COLO668 (cell line): ENCODE measurements at regions not wholly inside any gene's neighbourhood (a gene's known extent, or its start where the extent isn't known, plus 50 kb on each side); places are given as distances from the start of the nearest gene placed in this dataset.

Source experiments
- DNase-seq: peaks from one replicate; lab custom pipeline; 2025; ENCODE audit not compliant: unreplicated experiment; lab: John Stamatoyannopoulos, UW

DNA sequence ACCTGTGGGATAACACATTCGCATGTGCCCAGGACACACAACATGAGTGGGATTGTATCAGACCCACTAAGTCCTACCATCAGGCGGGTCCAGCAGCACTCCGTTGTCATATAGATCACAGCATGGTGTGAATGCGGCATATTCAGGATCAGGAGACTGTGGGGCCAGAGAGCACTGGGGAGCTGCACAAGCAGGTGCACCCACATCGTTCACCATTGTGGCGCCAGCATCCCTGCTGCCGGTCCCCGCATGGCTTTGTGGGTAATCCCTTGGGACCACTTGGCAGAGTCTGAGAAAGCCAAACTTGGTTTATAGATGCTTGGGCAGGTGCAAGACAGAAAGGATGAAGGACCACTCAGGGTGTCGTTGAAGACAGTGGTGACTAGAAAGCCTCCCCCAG lies 201.6 kb upstream of the B3GAT1 start:
- no peak for DNase-seq

DNA sequence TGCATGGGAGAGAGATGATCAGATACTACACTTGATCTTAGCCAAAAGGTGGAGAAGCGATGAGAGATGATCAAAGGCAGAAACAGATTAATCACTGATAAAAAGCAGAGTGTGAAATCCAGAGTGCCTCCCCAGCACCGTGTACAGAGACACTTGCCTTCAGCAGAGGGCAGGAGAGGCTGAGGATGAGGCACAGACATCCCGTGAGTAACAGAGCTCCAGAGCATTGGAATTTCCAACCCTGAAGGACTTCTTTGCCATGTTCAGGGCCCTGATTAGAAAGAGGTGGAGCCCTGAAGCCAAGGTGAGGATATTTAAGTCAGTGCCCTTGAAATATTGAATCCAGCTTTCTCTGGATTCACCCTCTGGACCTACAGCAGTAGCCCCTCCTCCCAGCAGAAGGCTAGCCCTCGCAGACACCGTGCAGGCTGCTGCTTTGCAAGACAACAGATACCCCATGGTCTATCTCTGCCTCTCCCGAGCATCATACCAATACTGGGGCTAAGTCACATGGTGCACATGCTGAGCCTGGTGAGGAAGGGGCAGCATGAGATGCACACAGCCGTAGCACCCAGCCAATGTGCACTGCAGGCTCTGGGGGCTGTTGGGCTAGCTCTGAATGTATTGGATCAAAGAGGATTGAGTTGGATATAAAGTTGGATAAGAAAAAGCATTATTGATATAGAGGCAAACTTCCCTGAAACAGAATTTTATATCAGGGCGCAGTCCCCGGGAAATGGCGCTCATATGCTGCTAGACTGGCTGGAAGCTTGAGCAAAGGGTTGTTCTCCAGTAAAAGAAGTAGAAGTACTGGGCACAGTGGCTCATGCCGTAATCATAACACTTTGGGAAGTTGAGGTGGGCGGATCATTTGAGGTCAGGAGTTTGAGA lies 200.3 kb upstream of the B3GAT1 start:
- no peak for DNase-seq

DNA sequence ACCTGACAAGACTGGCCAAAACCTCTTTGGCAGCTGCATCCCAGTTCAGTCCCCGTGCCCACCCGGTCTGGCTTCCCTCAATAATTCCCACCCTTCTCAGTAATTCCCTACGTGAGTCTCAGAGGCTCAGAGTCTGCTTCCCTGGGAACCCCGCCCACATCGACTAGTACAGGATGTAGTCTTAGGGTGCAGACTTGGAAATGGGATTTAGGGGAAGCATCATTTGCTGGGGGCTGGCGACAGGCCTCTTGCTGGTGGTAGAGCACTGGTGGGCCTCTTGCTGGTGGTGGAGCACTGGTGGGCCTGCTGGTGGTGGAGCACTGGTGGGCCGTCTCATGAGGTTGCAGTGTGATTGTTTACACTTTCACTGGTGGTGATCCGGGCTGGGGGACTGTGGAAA lies 199.5 kb upstream of the B3GAT1 start:
- DNase-seq: no peak

DNA sequence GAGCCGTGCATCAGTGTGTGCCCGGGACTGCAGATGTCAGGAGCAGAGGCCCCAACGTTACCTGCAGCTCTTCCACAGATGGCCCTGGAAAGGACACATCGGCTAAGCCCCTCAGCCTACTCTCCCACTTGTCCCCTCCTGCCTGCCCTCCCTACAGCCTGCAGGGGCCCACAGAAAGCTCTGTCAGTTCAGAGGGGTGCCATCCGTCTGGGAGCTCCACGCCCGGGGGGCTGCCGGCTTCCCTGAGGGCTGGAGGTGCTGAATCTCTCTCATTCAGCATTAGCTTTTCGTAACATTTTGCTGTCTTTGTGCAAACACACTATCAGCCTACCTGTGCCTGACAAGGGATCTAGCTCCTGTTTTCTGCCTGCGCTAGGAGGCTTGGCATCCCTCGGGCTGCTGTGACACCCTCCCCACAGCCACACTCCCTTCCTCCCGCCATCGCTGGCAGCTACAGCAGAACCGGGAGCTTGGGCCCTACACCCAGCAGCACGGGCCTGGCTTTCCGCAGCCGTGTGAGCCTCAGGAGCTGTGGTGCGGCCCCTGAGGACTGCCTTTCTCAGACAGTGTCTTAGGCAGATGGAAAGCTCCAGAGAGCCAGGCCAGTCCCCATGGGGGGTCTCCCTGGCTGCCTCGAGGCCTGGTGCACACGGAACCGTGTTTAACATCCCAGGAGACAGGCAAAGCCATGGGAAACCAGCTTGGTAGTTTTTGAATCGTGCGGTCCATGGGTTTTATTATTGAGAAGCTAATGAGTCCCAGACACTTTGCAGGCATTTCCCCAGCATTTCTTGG lies 198.3 kb upstream of the B3GAT1 start:
- DNase-seq: no peak

DNA sequence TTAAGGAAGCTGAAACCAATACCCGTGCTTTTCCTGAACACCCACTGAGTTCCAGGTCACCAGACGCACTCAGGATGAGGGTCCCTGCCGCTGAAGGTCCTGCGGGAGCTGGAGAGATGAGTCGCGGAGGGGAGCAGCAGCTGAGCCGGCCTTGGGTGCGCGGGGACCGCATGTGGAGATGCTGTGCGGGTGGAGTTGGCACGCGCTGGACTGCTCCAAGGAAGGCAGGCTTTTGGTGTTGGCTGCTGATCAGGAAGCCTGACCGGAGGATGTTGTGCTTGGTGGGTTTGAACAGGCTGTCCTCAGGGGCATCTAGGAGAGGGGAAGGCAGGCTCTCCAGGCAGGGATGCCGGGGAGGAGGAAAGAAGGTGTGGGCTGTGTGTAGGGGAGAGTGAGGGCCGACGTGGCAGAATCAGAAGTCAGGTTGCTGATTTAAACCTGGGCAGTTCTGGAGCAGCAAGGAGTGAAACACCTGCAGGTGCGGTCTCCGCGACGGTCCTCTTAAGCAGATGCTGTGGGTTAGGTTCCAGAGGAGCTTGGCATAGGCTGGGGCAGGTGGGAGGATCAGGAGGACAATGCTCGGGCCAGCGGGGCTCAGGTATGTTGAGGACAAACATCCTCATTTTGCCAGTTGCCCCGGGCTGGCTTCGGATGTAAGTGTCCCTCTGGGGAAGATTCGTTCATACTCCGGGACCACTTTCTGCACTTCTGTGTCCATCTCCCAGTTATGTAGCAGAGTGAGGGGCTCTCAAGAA lies 197.5 kb upstream of the B3GAT1 start:
- DNase-seq: no peak

DNA sequence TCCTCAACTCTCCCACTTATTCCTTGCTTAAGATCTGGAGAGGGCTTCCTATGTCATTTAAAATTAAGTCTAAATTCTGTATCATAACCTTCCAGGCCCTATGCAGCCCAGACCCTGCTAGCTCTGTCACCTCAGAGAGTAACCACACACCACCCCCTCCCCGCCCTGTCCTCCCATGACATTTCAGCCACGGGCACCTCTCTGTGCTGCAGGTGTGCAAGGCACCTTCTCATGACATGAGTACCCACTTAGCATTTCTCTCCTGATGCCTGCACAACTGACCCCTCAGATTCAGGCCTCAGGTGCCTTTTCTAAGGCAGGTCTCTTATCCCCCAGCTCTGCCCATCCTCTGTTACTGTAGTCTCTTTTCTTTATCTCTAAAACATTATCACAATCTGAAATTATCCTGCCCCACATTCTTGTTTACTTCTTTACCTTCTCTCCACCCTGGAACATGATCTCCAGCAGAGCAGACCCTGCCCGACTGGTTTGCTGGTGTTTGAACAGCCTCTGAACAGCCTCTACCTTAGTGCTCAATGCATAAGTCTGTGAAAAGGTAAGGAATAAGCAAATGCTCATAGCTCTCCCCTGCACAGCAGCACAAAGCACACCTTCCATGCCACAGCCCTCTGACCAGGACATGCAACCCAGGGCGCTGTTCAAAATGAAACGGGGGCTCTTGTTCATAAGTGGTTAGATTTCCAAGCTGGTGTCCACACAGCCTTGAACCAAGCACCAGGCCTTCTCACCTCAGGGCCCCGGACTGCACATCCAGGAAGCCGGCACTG lies 196.1 kb upstream of the B3GAT1 start:
- no peak for DNase-seq

DNA sequence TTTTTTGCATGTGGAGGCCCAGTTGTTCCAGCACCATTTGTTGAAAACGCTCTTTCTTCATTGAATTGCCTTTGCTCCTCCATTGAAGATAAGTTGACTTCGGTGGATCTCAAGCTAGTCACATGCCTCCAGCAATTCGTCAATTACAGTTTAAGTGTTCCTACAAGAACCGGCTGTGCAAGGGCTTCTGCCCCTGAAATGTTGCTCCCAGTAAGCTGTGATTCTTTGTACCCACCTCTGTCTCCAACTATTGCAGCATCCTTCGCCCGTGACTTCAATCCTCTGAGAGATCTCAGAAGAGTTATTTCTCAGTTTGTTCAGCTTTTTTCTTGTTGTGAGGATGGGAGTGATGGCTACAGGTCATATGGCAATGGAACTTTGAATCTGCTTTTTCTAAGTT lies 194.2 kb upstream of the B3GAT1 start:
- no peak for DNase-seq

DNA sequence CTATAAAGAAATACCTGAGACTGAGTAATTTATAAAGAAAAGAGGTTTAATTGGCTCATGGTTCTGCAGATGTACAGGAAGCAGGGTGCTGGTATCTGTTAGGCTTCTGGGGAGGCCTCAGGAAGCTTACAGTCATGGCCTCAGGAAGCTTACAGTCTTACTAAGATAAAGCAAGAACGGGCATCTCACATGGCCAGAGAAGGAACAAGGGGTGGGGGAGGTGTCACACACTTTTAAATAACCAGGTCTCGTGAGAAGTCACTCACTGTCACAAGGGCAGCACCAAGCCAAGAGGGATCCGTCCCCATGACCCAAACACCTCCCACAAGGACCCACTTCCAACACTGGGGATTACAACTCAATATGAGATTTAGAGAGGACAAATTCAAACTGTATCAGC lies 192.8 kb upstream of the B3GAT1 start:
- DNase-seq: no peak

DNA sequence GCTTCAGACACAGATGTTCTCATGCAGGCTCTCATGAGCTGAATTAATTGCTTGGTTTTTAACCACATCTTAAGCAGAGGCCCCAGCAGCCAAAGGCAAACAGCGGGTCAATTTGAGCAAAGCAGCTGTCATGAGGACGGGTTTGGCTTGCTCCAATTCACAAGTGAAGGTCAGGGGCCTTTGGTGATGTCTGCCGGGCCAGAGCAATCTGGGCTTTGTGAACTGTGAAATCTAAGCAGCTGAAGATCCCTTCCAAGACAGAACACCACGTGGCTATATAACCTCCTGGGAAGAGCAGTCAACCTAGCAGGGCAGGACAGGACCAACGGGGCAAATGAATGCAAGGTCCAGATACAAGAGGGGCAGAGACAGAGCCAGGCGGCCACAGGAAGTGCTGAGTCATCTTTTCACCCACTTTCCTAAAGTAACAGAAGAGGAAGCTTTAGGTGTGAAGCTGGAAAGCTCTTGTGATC lies 187.3 kb upstream of the B3GAT1 start:
- DNase-seq: no peak

DNA sequence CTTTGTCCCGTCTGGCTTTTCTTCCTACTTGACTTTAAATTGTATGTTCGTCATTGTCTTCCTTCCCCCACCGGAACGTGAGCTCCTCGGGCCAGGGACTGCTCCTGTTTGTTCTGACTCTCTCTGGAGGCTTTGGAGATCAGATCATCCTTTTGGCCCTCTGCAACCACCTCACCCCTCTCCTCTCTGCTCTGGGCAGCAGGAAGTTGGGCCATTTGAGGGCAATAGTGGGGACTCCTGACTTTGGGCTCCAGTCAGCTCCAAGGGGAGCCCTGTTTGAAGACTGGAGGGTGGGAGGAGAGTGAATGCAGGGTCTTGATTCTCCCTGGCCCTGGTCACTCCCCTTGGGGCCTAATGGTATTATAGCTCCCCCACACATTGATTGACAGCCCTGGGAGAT lies 186.3 kb upstream of the B3GAT1 start:
- no peak for DNase-seq

DNA sequence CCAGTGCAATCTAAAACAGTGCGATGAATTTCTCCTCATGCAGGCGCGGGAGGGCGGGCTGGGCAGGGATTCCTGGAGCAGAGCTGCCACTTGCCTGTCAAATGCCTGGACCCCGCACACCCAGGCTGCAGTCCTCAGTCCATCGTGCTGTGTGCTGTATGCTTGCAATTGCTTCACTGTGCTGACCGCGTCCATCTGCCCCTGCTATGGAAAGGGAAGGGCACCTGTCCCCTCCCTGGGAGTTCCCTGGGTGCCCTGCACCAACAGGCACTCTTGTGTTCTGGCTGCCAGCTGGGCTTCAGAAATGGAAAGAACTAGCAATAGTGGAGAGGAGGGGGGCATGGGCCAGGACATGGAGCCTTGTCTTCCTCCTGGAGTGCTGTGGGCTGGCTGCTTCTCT lies 185.4 kb upstream of the B3GAT1 start:
- no peak for DNase-seq

DNA sequence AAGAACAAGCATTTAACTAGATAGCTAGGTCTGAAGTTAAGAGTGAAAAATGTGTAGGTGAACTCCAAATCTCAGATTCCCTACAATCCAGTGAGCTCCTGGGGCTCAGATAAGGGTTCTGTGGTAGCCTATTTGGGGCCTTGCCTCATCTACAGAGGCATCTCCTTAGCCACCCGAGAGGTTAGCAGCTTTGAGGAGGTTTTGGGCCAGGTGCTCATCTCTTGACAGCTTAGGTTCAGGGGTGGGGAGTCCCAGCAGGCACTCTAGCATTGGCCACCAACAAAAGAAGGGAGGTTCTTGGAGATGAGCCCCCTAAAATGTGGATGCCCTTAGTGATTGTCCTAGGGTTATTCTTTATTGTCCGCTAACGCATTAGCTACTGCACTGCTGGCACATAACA lies 184.4 kb upstream of the B3GAT1 start:
- DNase-seq: no peak

DNA sequence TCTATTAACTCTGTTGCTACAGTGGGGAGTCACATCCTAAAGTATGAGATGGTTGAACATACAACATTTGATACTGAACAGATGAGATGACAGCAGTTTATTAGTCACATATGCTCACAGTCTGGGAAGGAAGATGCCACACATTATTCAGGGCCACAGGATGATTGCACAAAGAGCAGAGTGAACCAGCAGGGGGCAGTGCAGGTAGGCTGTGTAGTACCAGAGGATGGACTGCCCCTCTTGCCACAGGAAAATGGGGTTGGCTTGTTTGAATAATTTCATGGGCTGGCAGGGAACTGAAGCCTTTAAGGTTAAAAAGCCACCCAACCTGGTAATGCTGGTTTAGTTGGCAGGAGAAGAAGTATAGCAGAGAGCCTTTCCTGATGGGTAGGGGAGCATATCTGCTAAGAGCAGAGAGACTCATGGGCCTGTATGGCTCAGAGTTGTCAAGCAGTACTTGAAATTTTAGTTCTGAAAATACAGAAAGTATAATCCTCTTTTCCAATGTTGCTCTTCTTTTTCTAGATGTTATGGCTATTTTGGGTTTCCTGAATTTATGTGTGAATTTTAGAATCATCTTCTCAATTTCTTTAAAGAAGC lies 180.4 kb upstream of the B3GAT1 start:
- DNase-seq: peak; percentile 37

DNA sequence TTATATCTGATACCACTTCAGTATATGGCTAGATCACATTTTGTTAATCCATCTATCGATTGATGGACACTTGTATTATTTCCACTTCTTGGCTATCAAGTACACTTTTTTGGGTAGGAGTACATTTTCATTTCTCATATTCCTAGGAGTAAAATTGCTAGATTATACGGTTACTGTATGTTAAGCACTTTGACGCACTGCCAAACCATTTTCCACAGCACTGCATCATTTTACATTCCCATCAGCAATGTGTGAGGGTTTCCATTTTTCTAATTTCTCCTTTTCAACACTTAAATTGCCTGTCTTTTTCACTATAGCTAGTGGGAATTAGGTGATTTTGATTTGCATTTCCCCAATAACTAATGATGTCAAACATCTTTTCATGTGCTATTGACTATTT lies 179.3 kb upstream of the B3GAT1 start:
- no peak for DNase-seq

DNA sequence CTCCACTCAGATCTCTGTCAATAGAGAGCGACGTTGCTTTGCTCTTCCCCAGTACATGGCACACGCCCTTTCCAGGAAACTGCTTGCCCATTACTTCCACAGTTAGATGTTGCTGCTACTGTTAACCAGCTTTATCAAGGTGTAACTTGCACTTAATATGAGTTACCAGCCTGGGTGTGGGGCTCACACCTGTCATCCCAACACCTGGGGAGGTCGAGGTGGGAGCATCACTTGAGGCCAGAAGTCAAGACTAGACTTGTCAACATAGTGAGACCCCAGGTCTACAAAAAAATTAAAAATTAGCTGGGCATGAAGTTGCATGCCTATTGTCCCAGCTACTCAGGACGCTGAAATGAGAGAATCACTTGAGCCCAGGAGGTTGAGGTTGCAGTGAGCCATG lies 177.1 kb upstream of the B3GAT1 start:
- no peak for DNase-seq

DNA sequence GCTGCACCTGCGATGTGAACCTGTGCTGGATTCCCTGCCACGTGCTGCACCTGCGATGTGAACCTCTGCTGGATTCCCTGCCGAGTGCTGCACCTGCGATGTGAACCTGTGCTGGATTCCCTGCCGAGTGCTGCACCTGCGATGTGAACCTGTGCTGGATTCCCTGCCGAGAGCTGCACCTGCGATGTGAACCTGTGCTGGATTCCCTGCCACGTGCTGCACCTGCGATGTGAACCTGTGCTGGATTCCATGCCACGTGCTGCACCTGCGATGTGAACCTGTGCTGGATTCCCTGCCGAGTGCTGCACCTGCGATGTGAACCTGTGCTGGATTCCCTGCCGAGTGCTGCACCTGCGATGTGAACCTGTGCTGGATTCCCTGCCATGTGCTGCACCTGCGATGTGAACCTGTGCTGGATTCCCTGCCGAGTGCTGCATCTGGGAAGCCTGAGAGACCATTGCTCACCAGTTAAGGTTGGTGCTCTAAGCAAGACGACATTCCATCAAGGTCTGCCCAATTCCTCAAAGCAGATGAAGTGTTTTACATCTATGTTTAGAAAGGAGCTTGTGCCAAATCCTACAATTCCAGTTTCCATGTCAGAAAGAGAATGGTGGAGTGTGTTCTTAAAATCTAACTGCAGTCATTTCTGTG lies 176.5 kb upstream of the B3GAT1 start:
- peak; percentile 42 for DNase-seq

DNA sequence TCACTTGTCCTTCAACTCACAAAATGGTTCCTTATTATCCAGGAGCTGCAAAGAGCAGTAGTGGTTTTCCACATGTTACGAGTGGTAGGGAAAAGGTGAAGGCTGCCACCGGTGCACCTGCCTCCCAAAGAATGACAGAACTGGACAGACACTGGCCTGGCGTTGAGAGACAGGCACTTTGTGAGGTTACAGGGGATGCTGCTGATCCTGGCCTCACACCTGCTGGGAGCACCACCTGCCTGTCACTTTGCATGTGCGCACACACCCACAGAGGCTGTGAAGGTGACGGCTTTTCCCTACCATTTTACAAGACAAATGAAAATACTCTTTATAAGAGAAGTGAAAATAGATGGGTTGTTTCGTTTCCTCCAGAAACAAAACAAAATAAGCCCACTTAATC lies 175.3 kb upstream of the B3GAT1 start:
- DNase-seq: no peak

DNA sequence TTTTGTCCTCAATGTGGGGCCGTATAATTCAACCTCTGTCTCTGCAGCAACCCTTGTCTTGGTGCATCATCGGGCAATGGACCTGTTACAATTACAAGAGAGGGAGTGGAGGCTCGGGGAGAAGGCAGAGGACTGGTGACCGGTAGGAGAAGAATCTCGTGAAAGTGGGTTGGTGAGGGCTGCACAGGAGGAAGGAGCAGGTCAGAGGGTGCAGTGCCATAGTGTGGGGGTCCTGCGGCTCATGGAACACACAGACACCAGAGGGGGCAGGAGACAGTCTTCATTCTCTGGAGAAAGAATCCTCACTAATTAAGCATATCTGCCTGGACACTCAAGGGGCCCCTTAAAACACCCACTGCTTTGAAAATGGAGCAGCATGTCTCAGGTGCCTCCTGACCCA lies 174.7 kb upstream of the B3GAT1 start:
- no peak for DNase-seq

DNA sequence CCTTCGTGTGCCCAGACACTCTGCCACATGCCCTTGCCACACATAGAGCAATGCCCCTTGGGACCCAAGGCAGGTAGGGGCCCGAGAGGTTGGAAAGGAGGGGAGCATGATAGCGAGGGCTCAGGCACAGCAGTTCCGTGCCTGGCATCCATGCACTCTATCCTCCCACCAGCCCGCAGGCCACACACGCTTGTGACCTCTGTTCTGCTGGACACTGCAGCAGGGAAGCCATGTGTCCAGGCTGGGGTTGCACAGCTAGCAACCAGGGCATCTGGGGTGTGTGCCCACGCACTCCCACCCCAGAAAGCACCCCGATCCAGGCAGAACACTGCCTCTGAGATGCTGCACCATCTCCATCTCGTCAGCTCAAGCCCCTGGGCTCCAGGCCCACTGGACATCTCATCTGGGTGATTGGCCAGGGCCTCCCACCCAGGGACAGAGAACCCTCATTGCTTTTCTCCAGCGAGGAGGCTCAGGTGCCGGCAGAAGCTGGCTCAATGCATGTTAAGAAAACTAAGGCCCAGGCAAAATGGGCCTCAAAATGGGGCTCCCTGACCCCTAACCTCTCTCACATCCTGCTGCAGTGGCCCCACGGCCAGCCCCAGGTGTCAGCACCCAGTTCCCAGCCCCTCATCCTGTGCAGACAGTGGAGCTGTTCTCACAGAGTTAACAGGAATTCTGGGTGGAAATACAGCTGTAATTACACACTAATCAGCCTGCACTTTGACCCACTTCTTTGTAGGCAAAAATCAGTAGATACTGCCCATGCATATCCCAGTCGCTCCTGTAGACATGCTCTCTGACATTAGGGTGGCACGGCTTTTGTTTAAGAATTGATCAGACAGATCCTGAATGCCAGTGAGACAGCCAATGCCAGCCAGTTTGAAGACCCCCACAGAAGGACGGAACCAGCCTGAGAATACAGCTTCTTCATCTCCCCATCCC lies 173.9 kb upstream of the B3GAT1 start:
- no peak for DNase-seq
